ENCODE measurements at regions not wholly inside any gene's neighbourhood (a gene's known extent, or its start where the extent isn't known, plus 50 kb on each side); places are given as distances from the start of the nearest gene placed in this dataset.
"Not testable (repeated sequence)": the region's sequence is repeated elsewhere in the genome, so short reads cannot be mapped to it uniquely, and the experiment has no call there.

DNA sequence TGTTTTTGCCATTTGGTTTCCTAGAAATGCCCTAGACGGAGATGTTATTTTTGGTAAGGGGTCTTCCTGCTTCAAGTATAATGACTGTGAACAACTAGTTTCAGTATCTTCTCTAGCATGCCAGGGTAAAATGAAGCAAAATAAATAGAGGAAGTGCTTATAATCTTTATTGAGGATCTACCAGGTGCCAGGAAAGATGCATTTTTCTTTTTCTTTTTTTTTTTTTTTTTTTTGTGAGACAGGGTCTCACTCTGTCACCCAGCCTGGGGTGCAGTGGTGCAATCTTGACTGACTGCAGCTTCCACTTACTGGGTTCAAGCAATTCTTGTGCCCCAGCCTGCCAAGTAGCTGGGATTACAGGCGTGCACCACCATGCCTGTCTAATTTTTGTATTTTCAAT is 146.6 kb upstream of the GRK3 start:
- not testable (repeated sequence) for DNase-seq (ENCODE audit: low spot score)

DNA sequence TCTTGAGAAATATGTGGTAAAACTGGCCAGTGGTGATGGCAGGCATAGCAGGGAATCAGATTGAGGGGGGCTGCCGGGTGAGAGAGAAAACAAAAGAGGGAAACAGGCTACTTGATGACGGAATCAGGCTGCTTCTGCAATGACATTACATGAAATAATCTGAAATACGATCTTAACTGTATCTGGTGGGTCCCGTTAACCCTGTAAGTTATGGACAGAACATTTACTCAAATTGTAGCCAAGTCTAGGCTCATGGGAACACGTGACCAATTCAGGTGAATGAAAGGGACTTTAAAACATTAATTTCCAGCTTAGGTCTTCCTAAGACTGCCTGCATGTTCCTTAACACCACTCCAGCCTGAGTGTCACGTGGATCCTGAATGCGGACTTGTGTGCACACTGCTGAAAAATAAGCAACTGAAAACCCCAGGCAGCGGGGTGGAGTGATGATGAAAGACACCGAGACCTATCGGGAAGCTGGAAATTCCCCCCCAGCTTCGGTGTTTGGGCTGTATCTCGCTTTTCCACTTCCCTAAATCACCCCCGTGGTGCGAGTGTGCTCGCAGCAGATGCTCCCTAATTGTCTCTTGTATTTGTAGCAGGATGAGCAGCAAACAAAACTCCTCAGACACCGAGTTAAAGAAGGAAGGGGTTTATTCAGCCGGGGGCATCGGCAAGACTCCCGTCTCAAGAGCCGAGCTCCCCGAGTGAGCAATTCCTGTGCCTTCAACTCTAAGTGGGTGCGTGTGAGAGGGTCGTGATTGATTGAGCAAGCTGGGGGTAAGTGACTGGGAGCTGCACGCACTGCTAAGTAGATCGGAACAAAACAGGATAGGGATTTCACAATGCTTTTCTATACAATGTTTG is 145.0 kb upstream of the GRK3 start:
- DNase-seq (ENCODE audit: low spot score) = no peak

DNA sequence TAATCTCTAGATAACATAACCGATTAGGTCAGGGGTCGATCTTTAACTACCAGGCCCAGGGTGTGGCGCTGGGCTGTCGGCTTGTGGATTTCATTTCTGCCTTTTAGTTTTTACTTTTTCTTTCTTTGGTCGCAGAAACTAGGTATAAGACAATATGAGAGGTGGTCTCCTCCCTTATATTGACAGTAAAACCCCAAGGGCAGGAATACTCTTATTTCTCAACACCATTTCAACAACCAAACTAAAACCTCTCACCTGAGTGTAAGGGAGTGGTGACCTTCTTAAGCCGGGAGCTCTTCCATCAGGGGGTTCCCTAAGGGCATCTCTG is 144.4 kb upstream of the GRK3 start:
- not testable (repeated sequence) for DNase-seq (ENCODE audit: low spot score)

DNA sequence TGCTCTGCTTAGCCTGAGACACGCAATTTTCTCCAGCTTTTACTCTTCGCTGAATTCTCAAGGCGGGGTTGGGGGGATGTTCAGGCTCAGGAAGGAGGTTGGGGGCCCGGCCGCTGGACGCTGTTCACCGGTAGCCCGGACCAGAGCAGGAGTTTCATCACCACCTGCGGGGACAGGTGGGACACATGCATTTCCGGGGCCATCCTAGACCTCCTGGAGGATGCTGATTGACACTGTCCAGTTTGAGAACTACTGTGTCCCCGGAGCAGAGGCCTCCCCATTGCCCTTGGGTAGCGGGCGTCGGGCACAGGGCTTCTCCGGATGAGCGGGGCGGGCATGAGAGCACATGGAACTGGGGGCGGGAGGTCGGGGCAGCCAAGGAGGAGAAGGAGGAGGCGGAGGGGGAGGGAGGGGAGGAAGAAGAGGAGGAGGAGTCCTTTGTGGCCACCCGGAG is 144.0 kb upstream of the GRK3 start:
- no peak for DNase-seq (ENCODE audit: low spot score)

DNA sequence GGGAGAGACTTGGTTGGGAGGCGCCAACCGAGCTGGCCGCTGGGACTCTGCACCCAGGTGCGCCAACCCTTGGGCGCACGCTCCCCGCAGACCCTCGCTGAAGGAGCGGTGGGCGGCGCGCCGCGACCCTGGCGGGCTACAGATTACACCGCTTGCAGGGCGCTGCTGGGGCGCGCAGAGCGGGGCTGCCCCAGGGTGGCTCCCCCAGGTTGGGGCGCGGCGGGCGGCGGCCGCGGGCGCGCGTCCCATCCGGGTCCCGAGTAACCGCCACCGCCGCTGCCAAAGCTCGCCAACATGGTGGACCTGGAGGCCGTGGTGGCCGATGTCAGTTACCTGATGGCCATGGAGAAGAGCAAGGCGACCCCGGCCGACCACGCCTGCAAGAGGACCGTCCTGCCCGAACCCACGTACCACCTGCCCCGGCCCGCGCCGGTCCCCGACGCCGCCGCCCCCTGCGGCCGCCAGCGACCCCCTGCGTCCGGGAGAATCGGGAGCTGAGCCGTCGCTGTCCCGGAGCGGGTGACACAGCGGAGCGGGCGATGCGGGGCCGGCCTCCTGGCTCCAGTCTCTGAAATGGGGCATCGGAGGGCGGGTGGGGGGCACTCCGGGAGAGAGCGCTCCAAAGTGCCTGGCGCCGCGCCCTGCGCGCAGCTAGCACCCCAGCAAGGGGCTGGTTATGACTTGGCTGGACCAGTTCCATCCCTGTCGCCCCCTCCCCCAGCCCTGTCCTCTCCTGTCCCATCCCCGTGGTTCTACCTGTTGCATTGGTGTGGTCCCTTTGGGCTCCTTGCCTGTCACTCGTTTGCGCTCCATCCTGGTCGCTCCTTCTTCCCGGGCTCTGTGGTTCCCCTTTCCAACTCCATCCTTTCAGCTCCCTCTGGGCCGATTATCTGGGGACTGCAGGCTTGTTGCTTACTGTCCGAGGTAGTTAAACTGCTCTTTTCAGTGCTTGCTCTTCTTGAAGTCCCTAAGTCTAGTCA is 143.3 kb upstream of the GRK3 start:
- DNase-seq (ENCODE audit: low spot score) = no peak

DNA sequence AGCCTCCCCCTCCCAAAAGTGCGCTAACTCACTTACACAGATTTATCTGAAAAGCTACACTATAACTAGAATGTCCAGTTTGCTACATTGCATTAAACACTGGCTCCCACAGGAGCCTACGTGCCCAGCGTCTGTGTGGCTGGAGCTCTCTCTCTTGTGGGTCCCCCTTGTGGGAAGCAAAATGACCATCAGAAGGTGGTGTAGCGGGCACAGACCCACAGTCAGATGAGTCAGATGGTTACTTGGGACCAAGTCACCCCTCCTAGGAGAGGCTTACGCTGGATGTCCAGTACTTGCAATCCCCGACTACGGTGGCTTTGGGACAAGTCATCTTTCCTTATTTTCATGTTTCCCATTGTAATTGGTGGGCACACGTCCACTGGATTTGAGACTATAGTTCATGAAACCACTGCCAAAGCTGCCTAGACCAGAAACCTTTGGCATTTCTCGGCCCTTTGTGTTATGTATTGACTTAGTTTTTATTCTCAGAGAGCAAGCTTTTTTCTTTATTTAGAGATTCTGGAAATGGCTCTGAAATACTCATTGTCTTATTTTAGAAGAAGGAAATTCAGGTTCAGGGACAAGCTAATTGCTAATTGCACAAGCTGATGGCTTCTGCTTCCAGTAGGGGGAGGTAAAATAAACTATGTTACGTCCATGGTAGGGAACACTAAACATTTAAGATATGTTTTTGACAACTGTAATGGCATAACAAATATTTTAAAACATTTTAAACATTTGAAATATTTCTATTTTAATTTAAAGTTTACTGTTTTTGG is 137.8 kb upstream of the GRK3 start:
- DNase-seq (ENCODE audit: low spot score) = not testable (repeated sequence)

DNA sequence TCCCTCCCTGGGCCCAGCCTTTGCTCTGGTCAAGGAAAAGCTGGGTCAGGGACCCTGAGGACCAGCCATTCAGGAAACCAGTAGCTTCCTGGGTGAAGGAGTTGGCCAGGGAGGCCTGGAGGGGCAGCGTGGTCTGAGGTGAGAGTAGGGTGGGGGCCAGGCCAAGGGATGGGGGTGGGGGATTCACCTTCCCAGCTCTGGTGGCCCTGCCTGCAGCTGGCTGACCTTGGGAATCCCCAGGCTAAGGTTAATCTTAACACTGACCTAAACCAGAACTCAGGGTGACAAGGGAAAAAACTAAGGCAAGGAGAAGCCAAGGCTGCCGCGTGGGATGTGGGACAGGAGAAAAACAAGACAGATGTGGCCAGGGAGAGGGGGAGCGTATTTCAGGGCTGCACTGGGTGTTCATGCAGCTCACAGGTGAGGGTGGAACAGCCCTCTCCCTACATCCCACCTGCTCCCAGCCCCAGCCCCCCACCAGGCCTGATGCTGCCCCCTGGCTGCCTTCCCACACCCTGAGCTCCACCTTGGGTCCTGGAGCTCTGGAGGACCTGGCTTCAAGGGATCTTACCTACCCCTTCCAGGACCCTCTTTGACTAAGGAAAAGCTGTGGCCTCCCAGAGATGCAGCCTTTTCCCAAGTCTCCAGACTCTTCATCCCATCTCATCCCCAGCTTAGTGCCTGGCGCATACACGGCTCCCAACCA is 132.7 kb upstream of the GRK3 start:
- DNase-seq (ENCODE audit: low spot score) = not testable (repeated sequence)

DNA sequence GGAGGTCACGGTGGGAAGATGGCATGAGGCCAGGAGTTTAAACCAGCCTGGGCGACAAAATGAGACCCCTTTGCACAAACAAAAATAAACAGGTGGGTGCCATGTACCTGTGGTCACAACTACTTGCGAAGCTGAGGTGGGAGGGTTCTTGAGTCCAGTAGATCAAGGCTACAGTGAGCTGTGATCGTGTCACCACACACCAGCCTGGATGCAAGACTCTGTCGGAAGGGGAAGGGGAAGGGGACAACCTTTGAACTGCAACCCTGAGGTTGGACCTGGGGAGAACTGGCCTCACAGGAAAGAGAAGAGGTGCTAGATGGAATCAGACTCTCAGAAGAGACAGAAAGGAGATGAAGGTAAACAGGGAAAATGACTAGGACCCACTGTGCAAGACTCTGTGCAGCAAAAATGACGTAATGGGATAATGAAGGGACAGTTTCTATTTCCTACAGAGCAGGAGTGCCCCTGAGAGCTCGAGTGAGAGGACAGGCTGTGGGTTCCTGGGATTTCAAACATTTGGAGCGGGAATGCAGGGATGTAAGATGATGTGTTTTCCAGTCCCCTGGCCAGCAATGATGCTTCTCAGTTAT is 131.0 kb upstream of the GRK3 start:
- DNase-seq (ENCODE audit: low spot score) = not testable (repeated sequence)

DNA sequence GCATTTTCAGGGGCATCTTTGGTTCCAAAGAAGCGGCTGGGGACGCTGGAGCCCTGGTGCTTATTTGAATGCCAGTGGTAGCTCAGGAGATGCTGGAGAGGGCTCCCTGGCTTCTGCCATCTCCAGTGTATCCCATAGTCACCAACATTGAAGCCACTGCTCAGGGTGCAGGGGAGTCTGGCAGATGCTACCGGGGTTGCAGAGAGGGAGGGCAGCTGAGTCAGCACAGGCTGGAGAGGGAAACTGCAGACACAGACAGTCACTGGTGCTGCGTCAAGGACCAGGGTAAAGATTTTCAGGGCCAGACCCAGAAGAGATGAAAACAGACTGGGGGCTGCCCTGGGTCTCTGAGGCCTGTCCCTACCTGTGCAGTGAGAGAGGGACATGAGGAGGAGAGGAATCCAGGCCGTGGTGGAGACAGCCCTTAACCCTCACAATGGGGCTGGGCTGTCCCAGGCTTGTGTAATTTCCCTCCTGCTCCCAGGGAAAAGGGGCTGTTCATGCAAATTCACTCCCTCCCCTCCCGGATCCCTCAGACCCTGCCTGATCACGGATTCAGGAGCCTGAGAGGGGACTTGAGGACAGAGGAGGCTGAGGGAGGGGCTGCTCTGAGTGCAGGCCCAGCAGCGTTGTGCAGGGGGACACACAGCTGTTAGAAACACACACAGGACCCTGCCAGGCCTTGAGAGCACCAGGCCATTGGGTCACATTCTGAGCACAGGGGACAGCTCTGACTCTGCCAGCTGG is 126.9 kb upstream of the GRK3 start:
- no peak for DNase-seq (ENCODE audit: low spot score)

DNA sequence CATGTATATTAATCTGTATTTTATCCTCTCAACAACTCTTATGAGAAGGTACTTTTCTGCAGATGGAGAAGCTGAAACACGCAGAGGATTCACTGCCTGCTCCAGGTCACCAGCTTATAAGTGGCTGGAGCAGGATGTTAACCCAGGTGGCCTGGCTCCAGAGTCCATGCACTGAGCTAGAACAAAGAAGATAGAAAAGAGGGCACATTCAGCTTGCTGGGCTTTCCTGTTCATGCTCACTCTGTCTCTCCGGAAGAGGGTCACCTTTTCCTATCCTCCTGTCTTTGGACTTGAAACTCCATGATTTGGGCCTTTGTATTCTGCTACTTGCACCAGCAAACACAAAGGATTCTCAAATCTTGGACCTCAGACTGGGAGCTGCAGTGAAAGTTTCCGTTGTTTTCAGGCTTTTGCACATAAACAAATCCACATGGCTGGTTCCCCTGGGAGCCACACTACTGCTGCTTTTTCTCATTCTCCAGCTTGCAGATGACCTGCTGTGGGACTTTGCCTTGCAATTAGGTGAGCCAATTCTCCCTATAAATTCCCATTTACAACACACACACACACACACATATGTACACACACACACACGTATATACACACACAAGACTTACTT is 117.3 kb upstream of the GRK3 start:
- no peak for DNase-seq (ENCODE audit: low spot score)

DNA sequence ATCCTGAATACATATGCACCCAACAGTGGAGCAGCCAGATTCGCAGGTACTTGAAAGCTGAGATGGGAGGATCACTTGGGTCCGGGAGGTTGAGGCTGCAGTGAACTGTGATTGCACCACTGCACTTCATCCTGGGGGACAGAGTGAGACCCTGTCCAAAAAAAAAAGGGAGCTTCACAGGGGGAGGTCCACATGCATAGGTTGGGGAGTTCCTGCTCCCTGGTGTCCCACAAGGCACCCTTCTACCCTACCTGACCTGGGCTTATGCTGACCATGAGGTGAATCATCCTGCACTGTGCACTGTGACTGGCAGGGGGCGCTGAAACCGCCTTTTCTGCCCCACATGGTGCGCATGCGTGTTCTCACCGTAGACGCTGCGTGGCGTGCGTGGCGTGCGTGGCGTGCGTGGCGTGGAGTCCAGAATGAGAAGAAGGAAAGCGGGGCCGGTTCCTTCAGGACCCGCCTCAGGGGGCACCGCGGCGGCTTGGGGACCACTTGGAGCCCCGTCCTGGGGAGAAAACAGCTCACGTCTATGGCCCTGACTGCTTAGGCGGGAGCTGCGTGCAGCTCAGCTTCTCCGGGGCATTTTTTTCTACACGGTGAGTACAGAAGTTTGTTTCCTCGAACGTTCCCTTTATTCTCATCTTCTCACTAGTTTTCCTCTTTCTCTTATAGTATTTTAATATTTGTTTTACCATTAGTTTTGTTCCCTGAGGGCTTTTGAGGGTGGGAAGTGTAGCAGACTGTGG is 116.6 kb upstream of the GRK3 start:
- DNase-seq (ENCODE audit: low spot score) = peak; percentile 93

DNA sequence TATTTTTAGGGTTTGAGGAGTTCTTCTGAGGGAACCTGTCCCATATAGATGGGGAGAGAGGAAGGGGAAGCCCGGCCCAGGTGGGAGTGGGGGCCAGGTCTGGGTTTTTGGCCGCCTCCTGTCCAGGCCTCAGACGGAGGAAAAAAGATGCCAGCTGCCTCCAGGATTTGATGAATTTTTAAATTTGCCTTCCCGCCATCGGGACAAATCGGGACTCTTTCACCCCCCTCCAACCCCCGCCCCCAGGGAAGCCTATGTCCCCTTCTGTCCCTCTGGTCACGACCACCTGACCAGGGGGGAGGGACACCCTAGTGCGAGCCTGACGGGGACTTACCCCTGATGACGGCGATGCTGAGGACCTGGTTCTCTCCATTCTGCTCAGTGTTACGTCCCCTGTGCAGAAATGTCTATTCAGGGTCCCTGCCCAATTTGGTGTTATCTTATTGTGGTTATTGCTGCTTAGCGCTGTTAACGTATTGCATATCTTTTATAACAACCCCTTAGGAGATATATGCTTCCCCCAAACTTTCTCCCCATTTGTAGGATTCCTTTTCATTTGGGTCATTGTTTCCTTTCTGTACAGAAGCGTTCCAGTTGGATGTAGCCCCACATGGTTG is 115.9 kb upstream of the GRK3 start:
- DNase-seq (ENCODE audit: low spot score) = no peak

DNA sequence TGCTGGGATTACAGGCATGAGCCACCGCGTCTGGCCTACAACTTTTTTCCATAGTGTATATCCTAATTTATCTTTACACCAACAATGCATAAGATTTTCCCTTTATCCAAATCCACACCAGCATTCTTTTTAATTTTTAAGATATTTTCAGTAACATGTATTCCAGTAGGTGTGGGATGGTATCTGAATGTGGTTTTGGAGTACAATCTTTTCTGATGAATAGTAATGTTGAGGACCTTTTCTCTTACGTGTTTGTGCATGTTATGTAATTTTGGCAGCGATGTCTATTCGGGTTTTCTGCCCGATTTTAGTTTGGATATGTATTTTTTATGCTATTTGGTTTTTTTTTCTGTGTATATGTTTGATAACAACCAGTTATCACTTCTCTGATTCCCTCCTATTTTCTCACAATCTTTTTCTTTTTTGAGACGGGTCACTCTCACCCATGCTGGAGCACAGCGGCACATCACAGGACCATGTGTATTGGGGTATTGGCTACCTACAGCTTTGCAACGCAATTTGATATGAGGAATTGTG is 114.6 kb upstream of the GRK3 start:
- no peak for DNase-seq (ENCODE audit: low spot score)

DNA sequence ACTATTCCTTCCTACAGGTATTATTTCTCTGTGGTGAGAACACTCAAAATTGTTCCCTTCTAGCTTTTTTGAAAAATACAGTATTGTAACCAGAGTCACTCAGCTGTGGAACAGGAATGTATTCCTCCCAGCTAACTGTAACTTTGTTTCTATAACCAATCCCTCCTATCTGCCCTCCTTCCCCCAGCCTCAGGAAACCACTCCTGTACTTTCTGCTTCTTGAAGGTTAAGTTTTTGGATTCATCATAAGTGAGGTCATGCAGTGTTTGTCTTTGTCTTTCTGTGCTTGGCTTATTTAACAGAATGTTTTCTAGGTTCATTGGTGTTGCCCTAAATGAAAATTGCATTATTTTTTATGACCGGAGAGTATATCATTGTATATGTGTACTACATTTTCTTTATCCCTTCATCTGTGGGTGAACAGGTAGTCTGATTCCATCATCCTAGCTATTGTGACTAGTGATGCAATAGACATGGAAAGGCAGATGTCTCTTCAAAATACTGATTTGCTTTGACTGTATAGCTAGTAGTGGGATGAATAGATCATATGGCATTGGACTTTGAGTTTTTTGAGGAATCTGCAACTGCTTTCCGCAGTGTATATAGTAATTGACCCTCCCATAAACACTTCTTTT is 112.9 kb upstream of the GRK3 start:
- no peak for DNase-seq (ENCODE audit: low spot score)

DNA sequence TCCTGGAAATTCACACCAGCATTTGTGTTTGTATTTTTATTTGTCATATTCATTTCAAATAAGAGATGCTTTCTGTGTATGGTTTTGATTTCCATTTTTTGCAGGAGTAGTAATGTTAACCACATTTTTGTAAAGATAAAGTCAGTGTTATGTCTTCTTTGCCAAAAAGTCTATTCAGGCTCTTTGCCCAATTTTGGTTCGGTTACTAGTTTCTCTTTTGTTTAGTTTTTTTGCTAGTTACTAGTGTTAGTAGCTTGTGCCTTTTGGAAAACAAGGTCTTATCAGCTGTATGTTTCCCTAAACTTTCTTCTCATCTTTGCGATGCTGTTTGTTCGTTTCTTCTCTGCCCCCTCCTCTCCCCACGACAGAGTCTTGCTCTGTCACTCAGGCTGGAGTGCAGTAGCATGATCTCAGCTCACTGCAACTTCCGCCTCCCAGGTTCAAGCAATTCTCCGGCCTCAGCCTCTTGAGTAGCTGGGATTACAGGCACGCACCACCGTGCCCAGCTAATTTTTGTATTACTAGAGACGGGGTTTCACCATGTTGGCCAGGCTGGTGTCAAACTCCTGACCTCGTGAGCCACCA is 112.3 kb upstream of the GRK3 start:
- DNase-seq (ENCODE audit: low spot score) = no peak

DNA sequence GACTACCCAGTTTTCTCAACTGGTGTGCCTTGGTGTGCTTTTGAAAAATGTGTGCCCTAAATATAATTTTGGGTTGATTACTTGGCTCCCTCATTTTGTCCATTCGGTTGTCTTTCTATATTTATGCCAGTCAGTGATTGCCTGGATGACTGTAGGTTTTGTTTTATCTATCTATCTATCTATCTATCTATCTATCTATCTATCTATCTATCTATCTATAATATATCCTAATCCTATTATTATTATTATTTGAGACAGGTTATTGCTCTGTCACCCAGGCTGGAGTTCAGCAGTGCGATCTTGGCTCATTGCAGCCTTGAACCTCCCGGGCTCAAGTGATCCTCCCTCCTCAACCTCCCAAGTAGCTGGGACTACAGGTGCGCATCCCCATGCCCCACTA is 111.4 kb upstream of the GRK3 start:
- no peak for DNase-seq (ENCODE audit: low spot score)

DNA sequence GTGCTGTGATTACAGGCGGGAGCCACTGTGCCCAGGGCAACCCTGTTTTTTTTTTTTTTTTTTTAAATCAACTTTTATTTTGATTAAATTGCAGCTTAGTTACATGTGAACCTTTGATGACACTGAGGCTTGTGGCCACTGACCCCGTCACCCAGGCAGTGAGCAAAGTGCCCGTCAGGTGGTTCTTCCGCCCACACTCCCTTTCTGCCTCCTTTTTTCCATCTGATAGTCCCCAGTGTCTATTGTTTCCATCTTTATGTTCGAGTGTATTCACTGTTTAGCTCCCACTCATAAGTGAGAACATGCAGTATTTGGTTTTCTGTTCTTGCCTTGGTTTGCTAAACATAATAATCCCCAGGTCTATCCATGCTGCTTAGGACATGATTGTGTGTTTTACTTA is 110.9 kb upstream of the GRK3 start:
- DNase-seq (ENCODE audit: low spot score) = no peak
